ENCODE measurements at regions not wholly inside any gene's neighbourhood (a gene's known extent, or its start where the extent isn't known, plus 50 kb on each side); places are given as distances from the start of the nearest gene placed in this dataset.

GRCh38 chr14:27566843-27567382 lies 969.1 kb upstream of the NOVA1 start:
- Histone ChIP-seq H2AFZ (no peak overlapping the region), H3K27ac (no peak overlapping the region), H3K9me3 (ENCODE audit: low read depth) (no peaks in the 10 kb centered on the region), H3K4me2 (ENCODE audit: unreplicated experiment) (no peak overlapping the region), H3K9me2 (ENCODE audit: insufficient read depth) (no peaks in the 10 kb centered on the region), H3K36me3 (ENCODE audit: low read depth) (no peaks in the 10 kb centered on the region), H3K4me1 (ENCODE audit: insufficient read depth) (no peaks in the 10 kb centered on the region), H3K27me3 (replicated peaks; ENCODE audit: insufficient read depth) (no peaks in the 10 kb centered on the region), H3F3A (ENCODE audit: insufficient read depth) (no peaks in the 10 kb centered on the region), H3K79me2 (ENCODE audit: insufficient read depth) (no peaks in the 10 kb centered on the region), H3K4me3 (no peak overlapping the region), H4K20me1 (ENCODE audit: insufficient read depth) (no peaks in the 10 kb centered on the region), H3K9ac (no peak overlapping the region)
- DNase-seq: no peak
- TF ChIP-seq EZH2 (IDR thresholded peaks at IDR 0.05; ENCODE audit: insufficient read depth, poor library complexity, severe bottlenecking) (no peak), EZH2phosphoT487 (IDR thresholded peaks at IDR 0.05; ENCODE audit: insufficient read depth, low read depth) (no peak)
- 8 to 29% methylated on average over 1 of the region's 1 CpG for WGBS, 2 experiments (ENCODE audit: low coverage in 1 of 2, low lambda C conversion rate in 2 of 2, missing lambda C conversion rate in 2 of 2)
- in situ Hi-C loops (cut with MboI): no loop called here

DNA sequence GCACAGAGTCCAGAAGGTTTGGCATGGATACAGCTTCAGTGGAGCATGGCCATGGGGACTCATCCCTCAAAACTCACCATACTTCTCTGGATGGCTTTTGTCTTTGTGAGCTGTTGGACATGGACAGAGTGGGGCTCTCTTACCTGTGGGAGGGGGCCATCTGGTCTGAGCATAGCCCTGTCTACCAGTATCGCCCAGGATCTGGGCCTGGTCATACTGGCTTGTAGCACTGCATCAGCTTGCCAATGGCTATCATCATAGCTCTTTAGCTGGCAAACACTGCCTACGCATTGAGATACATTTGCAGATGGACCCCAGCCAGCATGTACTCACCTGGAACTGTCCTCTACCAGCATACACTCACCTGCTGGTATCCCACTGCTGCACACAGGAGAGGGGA lies 975.2 kb upstream of the NOVA1 start:
- no peak overlapping the region for H3K4me2 ChIP-seq (ENCODE audit: unreplicated experiment)
- H3K27ac ChIP-seq: no peak overlapping the region
- H3F3A ChIP-seq (ENCODE audit: insufficient read depth): no peaks in the 10 kb centered on the region
- no peaks in the 10 kb centered on the region for H4K20me1 ChIP-seq (ENCODE audit: insufficient read depth)
- DNase-seq: no peak
- H3K9me2 ChIP-seq (ENCODE audit: insufficient read depth): no peaks in the 10 kb centered on the region
- no peaks in the 10 kb centered on the region for H3K79me2 ChIP-seq (ENCODE audit: insufficient read depth)
- no peak overlapping the region for H3K4me3 ChIP-seq
- H3K27me3 ChIP-seq (replicated peaks; ENCODE audit: insufficient read depth): no peaks in the 10 kb centered on the region
- 22 to 26% methylated on average over 2 of the region's 2 CpGs for WGBS, 2 experiments (ENCODE audit: low coverage in 1 of 2, low lambda C conversion rate in 2 of 2, missing lambda C conversion rate in 2 of 2)
- no peaks in the 10 kb centered on the region for H3K36me3 ChIP-seq (ENCODE audit: low read depth)
- no peak overlapping the region for H3K9ac ChIP-seq
- no peaks in the 10 kb centered on the region for H3K4me1 ChIP-seq (ENCODE audit: insufficient read depth)
- H3K9me3 ChIP-seq (ENCODE audit: low read depth): no peaks in the 10 kb centered on the region
- TF ChIP-seq EZH2 (IDR thresholded peaks at IDR 0.05; ENCODE audit: insufficient read depth, poor library complexity, severe bottlenecking) (no peak), EZH2phosphoT487 (IDR thresholded peaks at IDR 0.05; ENCODE audit: insufficient read depth, low read depth) (no peak)
- in situ Hi-C loops (cut with MboI): no loop called here
- H2AFZ ChIP-seq: no peak overlapping the region

DNA sequence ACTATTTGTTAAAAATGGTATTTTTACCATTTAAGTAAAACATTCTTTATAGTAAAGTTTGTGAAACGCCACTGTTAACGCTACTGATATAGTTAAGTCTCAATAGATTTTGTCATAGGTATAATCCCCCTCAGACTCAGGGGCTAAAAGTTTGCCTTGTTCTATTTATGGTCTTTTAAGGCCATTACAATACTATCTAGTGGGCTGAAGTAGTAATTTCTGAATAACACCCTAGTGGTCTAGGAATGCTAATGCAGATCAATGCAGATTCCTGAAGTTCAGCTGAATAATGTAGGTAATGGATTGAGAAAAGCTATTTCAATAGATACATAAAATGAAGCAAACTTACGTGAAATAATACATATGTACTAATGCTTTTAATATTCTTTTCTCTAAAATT lies 989.3 kb upstream of the NOVA1 start:
- 27 to 29% methylated on average over 3 of the region's 3 CpGs for WGBS, 2 experiments (ENCODE audit: low coverage in 1 of 2, low lambda C conversion rate in 2 of 2, missing lambda C conversion rate in 2 of 2)
- in situ Hi-C loops (cut with MboI): no loop called here
- Histone ChIP-seq H3K4me1 (ENCODE audit: insufficient read depth) (no peaks in the 10 kb centered on the region), H3F3A (ENCODE audit: insufficient read depth) (no peaks in the 10 kb centered on the region), H3K4me2 (ENCODE audit: unreplicated experiment) (no peak overlapping the region), H3K79me2 (ENCODE audit: insufficient read depth) (no peaks in the 10 kb centered on the region), H3K9me2 (ENCODE audit: insufficient read depth) (no peaks in the 10 kb centered on the region), H3K9ac (no peak overlapping the region), H3K4me3 (no peak overlapping the region), H3K27me3 (replicated peaks; ENCODE audit: insufficient read depth) (no peaks in the 10 kb centered on the region), H3K27ac (no peak overlapping the region), H3K36me3 (ENCODE audit: low read depth) (no peaks in the 10 kb centered on the region), H2AFZ (no peak overlapping the region), H3K9me3 (ENCODE audit: low read depth) (no peaks in the 10 kb centered on the region), H4K20me1 (ENCODE audit: insufficient read depth) (no peaks in the 10 kb centered on the region)
- no peak for DNase-seq
- TF ChIP-seq EZH2 (IDR thresholded peaks at IDR 0.05; ENCODE audit: insufficient read depth, poor library complexity, severe bottlenecking): no peak
- TF ChIP-seq EZH2phosphoT487 (IDR thresholded peaks at IDR 0.05; ENCODE audit: insufficient read depth, low read depth): no peak

- in situ Hi-C loops (cut with MboI): no loop called here
- H3K4me3 ChIP-seq: no peak overlapping the region
- H3K27ac ChIP-seq: no peak overlapping the region
- TF ChIP-seq EZH2 (IDR thresholded peaks at IDR 0.05; ENCODE audit: insufficient read depth, poor library complexity, severe bottlenecking) (no peak), EZH2phosphoT487 (IDR thresholded peaks at IDR 0.05; ENCODE audit: insufficient read depth, low read depth) (no peak)
- H3K79me2 ChIP-seq (ENCODE audit: insufficient read depth): no peaks in the 10 kb centered on the region
- H3K27me3 ChIP-seq (replicated peaks; ENCODE audit: insufficient read depth): no peaks in the 10 kb centered on the region
- 1 to 2% methylated on average over 3 of the region's 3 CpGs for WGBS, 2 experiments (ENCODE audit: low coverage in 1 of 2, low lambda C conversion rate in 2 of 2, missing lambda C conversion rate in 2 of 2)
- no peaks in the 10 kb centered on the region for H4K20me1 ChIP-seq (ENCODE audit: insufficient read depth)
- H3K9me2 ChIP-seq (ENCODE audit: insufficient read depth): no peaks in the 10 kb centered on the region
- no peak overlapping the region for H3K4me2 ChIP-seq (ENCODE audit: unreplicated experiment)
- no peaks in the 10 kb centered on the region for H3K9me3 ChIP-seq (ENCODE audit: low read depth)
- H3K4me1 ChIP-seq (ENCODE audit: insufficient read depth): no peaks in the 10 kb centered on the region
- H2AFZ ChIP-seq: no peak overlapping the region
- H3K9ac ChIP-seq: no peak overlapping the region
- no peak for DNase-seq
- H3K36me3 ChIP-seq (ENCODE audit: low read depth): no peaks in the 10 kb centered on the region
- H3F3A ChIP-seq (ENCODE audit: insufficient read depth): no peaks in the 10 kb centered on the region
Observed at GRCh38 chr14:27605282-27605681, 1007.4 kb upstream of the NOVA1 start.

- Histone ChIP-seq H3K36me3 (ENCODE audit: low read depth) (no peaks in the 10 kb centered on the region), H3F3A (ENCODE audit: insufficient read depth) (no peaks in the 10 kb centered on the region), H3K27ac (no peak overlapping the region), H3K4me1 (ENCODE audit: insufficient read depth) (no peaks in the 10 kb centered on the region), H3K4me2 (ENCODE audit: unreplicated experiment) (no peak overlapping the region), H3K27me3 (replicated peaks; ENCODE audit: insufficient read depth) (no peaks in the 10 kb centered on the region), H4K20me1 (ENCODE audit: insufficient read depth) (no peaks in the 10 kb centered on the region), H3K9me3 (ENCODE audit: low read depth) (peaks cover 2% of the 10 kb centered on the region), H3K79me2 (ENCODE audit: insufficient read depth) (no peaks in the 10 kb centered on the region), H2AFZ (no peak overlapping the region), H3K4me3 (no peak overlapping the region), H3K9ac (no peak overlapping the region), H3K9me2 (ENCODE audit: insufficient read depth) (no peaks in the 10 kb centered on the region)
- in situ Hi-C loops (cut with MboI): no loop called here
- no peak for DNase-seq
- TF ChIP-seq EZH2phosphoT487 (IDR thresholded peaks at IDR 0.05; ENCODE audit: insufficient read depth, low read depth) (no peak), EZH2 (IDR thresholded peaks at IDR 0.05; ENCODE audit: insufficient read depth, poor library complexity, severe bottlenecking) (no peak)
- 15 to 23% methylated on average over 3 of the region's 3 CpGs for WGBS, 2 experiments (ENCODE audit: low coverage in 1 of 2, low lambda C conversion rate in 2 of 2, missing lambda C conversion rate in 2 of 2)
Observed at GRCh38 chr14:27608377-27608776, 1010.5 kb upstream of the NOVA1 start.
